Suppressor macrophage treated with lipopolysaccharide for 4 hours (primary cell): ENCODE measurements at regions not wholly inside any gene's neighbourhood (a gene's known extent, or its start where the extent isn't known, plus 50 kb on each side); places are given as distances from the start of the nearest gene placed in this dataset.
A peak's percentile ranks its signal among the peaks of the same experiment; 100 is the strongest.

Source experiments
- DNase-seq: peaks from one replicate; pipeline ENCODE4 v3.0.0-alpha.2; 2020

DNA sequence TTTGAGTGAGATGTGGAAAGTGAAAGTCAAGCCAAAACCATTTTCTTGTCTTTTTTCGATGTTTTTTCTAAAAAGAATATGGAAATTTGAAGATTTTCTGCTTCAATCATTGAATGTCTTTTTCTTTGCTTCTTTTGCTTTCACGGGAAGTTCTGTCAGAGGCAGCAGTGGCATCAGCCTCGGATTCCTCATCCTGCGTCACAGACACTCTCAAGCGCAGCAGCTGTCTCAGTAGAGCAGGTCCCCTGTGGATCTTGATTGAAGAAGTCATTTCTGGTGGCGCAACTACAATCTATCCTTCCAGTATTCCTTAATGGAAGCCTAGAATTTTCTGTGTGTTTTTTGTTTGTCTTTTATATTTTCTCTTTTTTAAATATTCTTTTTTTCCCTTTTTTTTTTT lies 52.7 kb upstream of the NEIL3 start:
- DNase-seq = no peak

DNA sequence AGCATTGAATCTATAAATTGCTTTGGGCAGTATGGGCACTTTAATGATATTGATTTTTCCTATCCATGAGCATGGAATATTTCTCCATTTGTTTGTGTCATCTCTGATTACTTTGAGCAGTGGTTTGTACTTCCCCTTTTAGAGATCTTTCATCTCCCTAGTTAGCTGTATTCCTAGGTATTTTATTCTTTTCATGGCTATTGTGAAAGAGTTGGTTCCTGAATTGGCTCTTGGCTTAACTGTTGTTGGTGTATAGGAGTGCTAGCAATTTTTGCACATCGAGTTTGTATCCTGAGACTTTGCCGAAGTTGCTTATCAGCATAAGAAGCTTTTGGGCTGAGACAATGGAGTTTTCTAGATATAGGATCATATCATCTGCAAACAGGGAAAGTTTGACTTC lies 50.2 kb upstream of the NEIL3 start:
- DNase-seq = peak; percentile 9
